ENCODE measurements at regions not wholly inside any gene's neighbourhood (a gene's known extent, or its start where the extent isn't known, plus 50 kb on each side); places are given as distances from the start of the nearest gene placed in this dataset.

GRCh38 chr2:239607517-239608191 lies 206.8 kb upstream of the HDAC4 start:
- no peak for DNase-seq (ENCODE audit: low read depth in 2 of 2)

- DNase-seq (ENCODE audit: low read depth in 2 of 2) = no peak
Observed at GRCh38 chr2:239606741-239607516, 206.1 kb upstream of the HDAC4 start.

- no peak for DNase-seq (ENCODE audit: low read depth in 2 of 2)
Observed at GRCh38 chr2:239605976-239606375, 205.2 kb upstream of the HDAC4 start.

GRCh38 chr2:239605409-239605808 lies 204.6 kb upstream of the HDAC4 start:
- DNase-seq (ENCODE audit: low read depth in 2 of 2) = no peak

GRCh38 chr2:239604861-239605260 lies 204.0 kb upstream of the HDAC4 start:
- DNase-seq (ENCODE audit: low read depth in 2 of 2) = no peak

GRCh38 chr2:239603411-239604356 lies 202.9 kb upstream of the HDAC4 start:
- no peak for DNase-seq (ENCODE audit: low read depth in 2 of 2)

GRCh38 chr2:239602290-239603282 lies 201.8 kb upstream of the HDAC4 start:
- DNase-seq (ENCODE audit: low read depth in 2 of 2) = no peak

GRCh38 chr2:239601880-239602279 lies 201.1 kb upstream of the HDAC4 start:
- no peak for DNase-seq (ENCODE audit: low read depth in 2 of 2)

- no peak for DNase-seq (ENCODE audit: low read depth in 2 of 2)
Observed at GRCh38 chr2:239601201-239601851, 200.5 kb upstream of the HDAC4 start.

GRCh38 chr2:239600650-239601049 lies 199.8 kb upstream of the HDAC4 start:
- no peak for DNase-seq (ENCODE audit: low read depth in 2 of 2)

GRCh38 chr2:239600001-239600593 lies 199.3 kb upstream of the HDAC4 start:
- DNase-seq (ENCODE audit: low read depth in 2 of 2) = no peak

GRCh38 chr2:239599299-239599698 lies 198.5 kb upstream of the HDAC4 start:
- DNase-seq (ENCODE audit: low read depth in 2 of 2) = no peak

- no peak for DNase-seq (ENCODE audit: low read depth in 2 of 2)
Observed at GRCh38 chr2:239598732-239599090, 197.9 kb upstream of the HDAC4 start.

- no peak for DNase-seq (ENCODE audit: low read depth in 2 of 2)
Observed at GRCh38 chr2:239598011-239598731, 197.4 kb upstream of the HDAC4 start.

- no peak for DNase-seq (ENCODE audit: low read depth in 2 of 2)
Observed at GRCh38 chr2:239597216-239597615, 196.4 kb upstream of the HDAC4 start.

- no peak for DNase-seq (ENCODE audit: low read depth in 2 of 2)
Observed at GRCh38 chr2:239596792-239597191, 196.0 kb upstream of the HDAC4 start.

GRCh38 chr2:239596253-239596652 lies 195.4 kb upstream of the HDAC4 start:
- DNase-seq (ENCODE audit: low read depth in 2 of 2) = no peak

GRCh38 chr2:239595726-239596125 lies 194.9 kb upstream of the HDAC4 start:
- DNase-seq (ENCODE audit: low read depth in 2 of 2) = no peak

All from dermis microvascular lymphatic vessel endothelial cell (primary cell).